ENCODE measurements at regions not wholly inside any gene's neighbourhood (a gene's known extent, or its start where the extent isn't known, plus 50 kb on each side); places are given as distances from the start of the nearest gene placed in this dataset.
"Not testable (repeated sequence)": the region's sequence is repeated elsewhere in the genome, so short reads cannot be mapped to it uniquely, and the experiment has no call there.

- DNase-seq (ENCODE audit: low read depth): no peak
Measured at GRCh38 chr5:158602981-158603380, 496.7 kb downstream of the EBF1 start.

- DNase-seq (ENCODE audit: low read depth): no peak
Measured at GRCh38 chr5:158601118-158601517, 498.6 kb downstream of the EBF1 start.

GRCh38 chr5:158600679-158601078 lies 499.0 kb downstream of the EBF1 start:
- no peak for DNase-seq (ENCODE audit: low read depth)

DNA sequence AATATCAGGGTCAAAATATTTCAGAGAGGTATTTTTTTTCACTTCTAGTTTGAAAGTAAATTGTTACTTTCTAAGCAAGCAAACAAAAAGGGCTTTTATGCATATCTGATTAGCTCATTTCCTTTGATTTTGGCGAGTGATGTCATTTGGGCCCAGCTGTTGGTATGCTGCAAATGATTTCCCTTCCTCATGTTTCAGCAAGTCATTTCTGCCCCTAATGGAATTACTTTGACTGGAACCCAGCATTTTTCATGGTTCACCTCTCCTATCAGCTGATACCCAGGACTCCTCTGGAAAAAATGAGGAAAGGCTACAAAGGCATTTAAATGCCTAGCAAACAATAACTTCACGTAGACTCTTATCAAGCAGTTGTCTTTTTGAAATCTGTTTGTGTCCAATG lies 500.6 kb downstream of the EBF1 start:
- DNase-seq (ENCODE audit: low read depth): no peak

GRCh38 chr5:158594595-158595242 lies 505.0 kb downstream of the EBF1 start:
- DNase-seq (ENCODE audit: low read depth): no peak

- DNase-seq (ENCODE audit: low read depth): no peak
Measured at GRCh38 chr5:158593925-158594324, 505.8 kb downstream of the EBF1 start.

- no peak for DNase-seq (ENCODE audit: low read depth)
Measured at GRCh38 chr5:158591301-158591863, 508.3 kb downstream of the EBF1 start.

DNA sequence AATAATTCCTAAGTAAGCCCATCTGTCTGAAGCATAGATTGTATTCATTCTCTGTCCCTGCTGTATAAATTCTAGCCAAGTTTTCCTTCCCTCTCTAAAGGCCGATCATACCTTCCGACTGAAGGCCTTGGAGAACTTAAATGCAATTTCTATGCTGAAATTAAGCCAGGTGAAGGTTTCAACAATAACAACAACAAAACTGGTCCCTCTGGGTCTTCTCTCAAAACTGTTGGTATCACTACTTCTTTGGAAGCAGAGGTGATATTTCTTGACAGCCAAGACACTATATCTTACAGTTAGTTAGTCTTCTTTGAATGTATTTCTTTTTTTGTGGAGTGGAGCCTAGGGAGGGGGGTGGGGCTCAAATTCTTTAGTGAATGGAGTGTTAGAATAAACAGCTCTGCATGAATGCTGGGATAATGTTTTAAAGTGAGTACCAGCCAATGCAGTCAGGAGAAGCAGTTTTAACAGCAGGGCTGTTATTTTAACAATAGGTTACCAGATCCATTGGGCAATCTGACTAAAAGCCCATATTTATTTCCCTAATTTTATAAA lies 508.9 kb downstream of the EBF1 start:
- DNase-seq (ENCODE audit: low read depth): no peak

DNA sequence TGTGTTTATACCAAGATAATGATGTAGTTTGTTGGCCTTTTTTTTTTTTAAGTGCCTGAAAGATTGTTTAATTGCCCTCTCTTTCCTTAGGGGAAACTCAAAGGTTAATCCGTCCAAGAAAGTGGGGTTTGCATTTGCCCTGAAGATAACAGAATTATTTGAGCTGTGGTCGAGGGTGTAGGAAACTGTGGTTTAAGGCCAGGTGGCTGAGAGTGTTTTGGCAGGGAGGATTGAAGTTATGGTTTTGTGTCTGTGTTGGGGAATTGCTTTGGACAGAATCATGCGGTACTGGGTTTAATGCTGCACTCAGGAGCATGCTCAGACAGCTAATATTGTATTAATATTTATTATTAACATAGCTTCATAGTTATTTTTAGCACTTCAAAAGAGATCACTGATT lies 509.8 kb downstream of the EBF1 start:
- no peak for DNase-seq (ENCODE audit: low read depth)

DNA sequence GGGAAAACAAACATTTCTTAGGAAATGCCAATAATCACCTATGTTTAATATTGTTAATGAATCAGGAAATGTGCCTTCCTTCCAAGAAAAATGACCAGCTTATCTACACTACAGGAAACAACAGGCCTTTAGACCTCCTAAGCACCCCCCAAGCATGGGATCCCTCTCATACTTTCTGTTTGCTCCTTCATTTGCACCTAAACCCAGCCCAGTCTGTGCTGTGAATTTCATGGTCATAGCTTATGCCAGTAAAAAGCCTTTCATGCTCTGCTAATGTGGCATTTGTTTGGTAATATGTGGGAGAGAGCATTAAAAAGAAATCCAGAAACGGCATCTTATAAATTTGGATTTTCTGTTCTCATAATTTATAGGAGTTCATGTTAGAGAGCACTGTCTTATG lies 511.1 kb downstream of the EBF1 start:
- DNase-seq (ENCODE audit: low read depth): no peak

- no peak for DNase-seq (ENCODE audit: low read depth)
Measured at GRCh38 chr5:158586054-158586453, 513.7 kb downstream of the EBF1 start.

DNA sequence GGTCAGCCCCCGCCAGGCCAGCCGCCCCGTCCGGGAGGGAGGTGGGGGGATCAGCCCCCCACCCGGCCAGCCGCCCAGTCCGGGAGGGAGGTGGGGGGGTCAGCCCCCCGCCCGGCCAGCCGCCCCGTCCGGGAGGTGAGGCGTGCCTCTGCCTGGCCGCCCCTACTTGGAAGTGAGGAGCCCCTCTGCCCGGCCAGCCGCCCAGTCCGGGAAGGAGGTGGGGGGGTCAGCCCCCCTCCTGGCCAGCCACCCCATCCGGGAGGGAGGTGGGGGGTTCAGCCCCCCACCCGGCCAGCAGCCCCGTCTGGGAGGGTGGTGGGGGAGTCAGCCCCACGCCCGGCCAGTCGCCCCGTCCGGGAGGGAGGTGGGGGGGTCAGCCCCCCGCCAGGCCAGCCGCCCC lies 517.0 kb downstream of the EBF1 start:
- DNase-seq (ENCODE audit: low read depth): not testable (repeated sequence)

GRCh38 chr5:158573829-158574228 lies 525.9 kb downstream of the EBF1 start:
- no peak for DNase-seq (ENCODE audit: low read depth)

DNA sequence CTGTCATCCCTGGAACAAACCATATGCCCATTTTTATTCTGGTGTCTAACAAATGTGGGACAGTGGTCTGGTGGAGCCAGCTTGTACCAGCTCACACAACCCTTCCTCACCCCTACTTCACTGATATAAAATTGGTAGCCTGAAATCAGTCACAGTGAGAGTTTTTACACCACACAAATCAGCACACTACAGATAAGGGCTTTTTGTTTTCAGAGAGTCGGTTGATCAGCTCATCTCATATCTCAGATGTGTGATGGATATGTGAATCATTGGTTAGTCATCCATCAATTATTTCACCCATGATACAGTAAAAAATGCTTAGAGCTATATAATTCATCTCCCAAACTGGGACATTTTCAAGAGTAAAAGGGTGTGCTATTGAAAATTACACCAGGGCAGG lies 529.2 kb downstream of the EBF1 start:
- DNase-seq (ENCODE audit: low read depth): no peak

DNA sequence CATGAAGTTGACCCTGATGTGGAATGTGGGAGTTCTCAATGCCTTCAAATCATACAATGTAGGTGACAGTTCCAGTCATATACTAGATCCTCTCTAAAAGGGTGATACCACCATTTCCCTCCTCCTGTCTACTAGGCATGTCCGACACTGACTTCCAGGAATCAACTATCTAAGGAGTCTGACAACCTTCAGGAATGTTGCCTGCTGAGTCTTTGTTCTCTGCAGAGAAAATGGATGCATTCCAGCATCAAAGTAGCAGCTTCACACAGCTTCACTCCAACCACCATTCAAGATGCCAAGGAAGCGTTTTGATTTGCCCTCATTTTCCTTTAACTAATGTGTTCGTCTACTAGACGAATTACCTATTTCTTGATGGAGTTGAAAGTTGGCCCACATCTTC lies 530.2 kb downstream of the EBF1 start:
- DNase-seq (ENCODE audit: low read depth): no peak

GRCh38 chr5:158565017-158565789 lies 534.5 kb downstream of the EBF1 start:
- no peak for DNase-seq (ENCODE audit: low read depth)

DNA sequence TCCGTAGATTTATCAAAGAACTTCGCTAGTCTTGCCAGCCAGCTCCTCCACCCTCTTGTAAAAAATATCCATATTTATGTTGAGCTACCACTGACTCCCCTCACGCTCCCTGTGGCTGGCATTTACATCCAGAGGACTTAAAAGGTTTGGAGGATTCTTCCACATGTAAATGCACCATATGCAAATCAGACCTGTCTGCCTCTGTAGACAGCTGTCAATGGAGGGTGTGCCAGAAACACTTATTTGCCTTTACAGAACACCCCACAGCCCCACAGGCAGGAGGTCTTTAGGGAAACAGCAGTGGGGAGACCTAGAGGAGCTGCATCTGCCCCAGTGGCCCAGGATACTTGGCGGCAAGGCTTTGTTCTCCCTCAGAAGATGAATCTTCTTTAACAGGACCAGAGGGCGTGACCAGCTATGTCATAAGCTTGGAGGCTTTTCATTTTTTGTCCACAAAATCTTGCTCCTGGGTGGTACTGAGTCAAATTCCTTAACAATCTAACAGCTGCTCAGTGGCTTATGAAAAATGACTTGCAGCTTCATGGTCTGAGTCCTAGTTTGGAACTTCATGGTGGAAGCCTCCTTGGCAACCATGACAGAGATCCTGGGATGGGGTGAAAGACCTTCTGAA lies 535.8 kb downstream of the EBF1 start:
- no peak for DNase-seq (ENCODE audit: low read depth)

- no peak for DNase-seq (ENCODE audit: low read depth)
Measured at GRCh38 chr5:158561562-158562190, 538.0 kb downstream of the EBF1 start.

DNA sequence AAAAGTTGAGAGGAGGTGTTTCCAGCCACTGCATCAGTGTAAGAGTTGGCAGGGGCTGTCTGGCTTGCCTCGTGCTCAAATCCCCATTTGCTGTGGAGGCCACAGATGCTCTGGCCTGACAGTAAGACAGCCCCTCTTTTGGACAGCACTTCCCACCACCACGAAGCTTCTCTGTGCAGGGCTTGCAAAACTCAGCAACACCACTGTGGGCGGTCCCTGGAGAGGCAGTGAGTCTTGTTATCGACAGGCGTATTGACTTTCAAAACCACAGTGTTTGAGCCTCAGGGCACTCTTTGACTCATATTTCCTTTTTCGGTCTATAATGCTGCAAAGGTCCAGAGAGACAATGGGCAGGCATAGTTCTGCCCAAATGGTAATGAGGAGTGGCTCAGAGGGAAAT lies 539.5 kb downstream of the EBF1 start:
- no peak for DNase-seq (ENCODE audit: low read depth)

DNA sequence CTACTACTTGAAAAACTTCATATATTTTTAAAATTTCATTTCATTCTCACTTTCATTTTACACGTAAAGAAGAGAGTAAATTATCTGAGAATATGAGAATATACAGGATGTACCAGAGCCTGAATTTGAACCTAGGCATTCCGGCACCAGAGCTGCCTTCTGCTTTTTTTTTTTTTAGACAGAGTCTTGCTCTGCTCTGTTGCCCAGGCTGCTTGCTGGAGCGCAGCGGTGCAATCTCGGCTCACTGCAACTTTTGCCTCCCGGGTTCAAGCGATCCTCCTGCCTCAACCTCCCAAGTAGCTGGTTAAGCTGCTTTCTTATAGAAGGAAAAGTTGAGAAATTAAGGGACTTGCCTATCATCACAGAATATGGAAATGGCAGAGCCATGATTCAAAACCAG lies 540.1 kb downstream of the EBF1 start:
- no peak for DNase-seq (ENCODE audit: low read depth)

DNA sequence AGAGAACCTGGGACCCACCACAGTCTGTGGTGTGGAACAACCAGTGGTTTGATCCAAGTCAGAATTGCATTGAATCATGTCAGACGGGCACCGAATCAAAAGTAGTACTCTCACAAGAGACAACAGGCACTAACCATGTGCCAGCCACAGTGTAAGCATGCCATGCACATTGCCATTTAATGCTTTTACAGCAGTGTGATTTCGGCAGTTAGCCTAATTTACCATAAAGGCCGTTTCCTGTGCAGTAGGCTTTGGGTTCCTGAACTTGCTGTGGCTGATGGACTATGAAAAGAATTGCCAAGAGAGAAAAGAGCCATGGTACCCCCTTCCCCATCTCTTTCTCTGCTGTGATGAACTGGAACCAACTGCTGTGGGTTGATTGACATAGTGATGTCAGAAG lies 540.6 kb downstream of the EBF1 start:
- DNase-seq (ENCODE audit: low read depth): no peak

DNA sequence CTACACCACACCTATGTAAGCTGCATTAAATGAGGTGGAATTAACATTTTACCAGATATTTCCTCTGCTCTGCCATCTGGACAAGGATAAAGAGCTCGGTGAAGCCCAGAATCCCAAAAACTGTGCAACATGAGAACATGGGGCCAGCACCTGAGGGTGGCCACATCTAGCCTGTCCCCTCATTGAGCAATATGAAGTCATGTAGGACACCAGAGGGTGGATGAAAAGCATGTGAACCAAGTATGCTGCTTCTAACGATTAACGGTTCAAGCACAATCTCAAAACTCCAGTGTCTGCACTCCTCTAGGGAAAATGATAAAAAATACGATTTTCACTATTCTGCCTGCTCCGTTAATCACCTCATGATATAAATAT lies 545.8 kb downstream of the EBF1 start:
- DNase-seq (ENCODE audit: low read depth): no peak
